ENCODE measurements at regions not wholly inside any gene's neighbourhood (a gene's known extent, or its start where the extent isn't known, plus 50 kb on each side); places are given as distances from the start of the nearest gene placed in this dataset.

GRCh38 chr14:36449903-36450302 is 70.1 kb downstream of the NKX2-1 start:
- Histone ChIP-seq H2AFZ (replicated peaks; ENCODE audit: low read length, poor library complexity) (no peak overlapping the region), H3K4me2 (ENCODE audit: low read depth, low read length) (no peak overlapping the region), H4K91ac (ENCODE audit: insufficient read depth, low read depth, low read length) (no peak overlapping the region), H3K9me1 (ENCODE audit: insufficient read depth, low read length) (no peaks in the 10 kb centered on the region), H3K27ac (ENCODE audit: insufficient read depth, low read length) (no peak overlapping the region), H3K36me3 (ENCODE audit: control insufficient read depth, insufficient read depth, low read length) (no peaks in the 10 kb centered on the region), H3K9ac (ENCODE audit: low read depth, low read length) (no peak overlapping the region), H3K79me1 (ENCODE audit: low read depth in 1 of 2, low read length in 2 of 2) (no peaks in the 10 kb centered on the region), H2AK9ac (replicated peaks; ENCODE audit: low read depth, low read length, poor library complexity) (no peak overlapping the region), H2BK120ac (ENCODE audit: low read depth, low read length) (no peak overlapping the region), H3K4me1 (ENCODE audit: control insufficient read depth, insufficient read depth, low read length) (no peaks in the 10 kb centered on the region), H3K4me3 (ENCODE audit: insufficient read depth, low read depth, low read length) (no peak overlapping the region), H2BK15ac (ENCODE audit: low read depth, low read length) (no peak overlapping the region), H4K8ac (ENCODE audit: low read depth in 2 of 2, low read length in 2 of 2) (no peak overlapping the region), H2BK5ac (ENCODE audit: low read depth, low read length, poor library complexity, severe bottlenecking) (no peak overlapping the region), H3K56ac (ENCODE audit: extremely low read depth, insufficient read depth, low read length) (no peak overlapping the region), H2BK20ac (ENCODE audit: low read depth, low read length) (no peak overlapping the region), H4K5ac (ENCODE audit: low read depth, low read length) (no peak overlapping the region), H2AK5ac (ENCODE audit: low read depth, low read length) (no peak overlapping the region), H3K23ac (ENCODE audit: low read depth, low read length) (no peak overlapping the region), H3K27me3 (ENCODE audit: control insufficient read depth, insufficient read depth, low read length) (no peaks in the 10 kb centered on the region), H3K9me3 (ENCODE audit: control insufficient read depth, insufficient read depth, low read length) (no peaks in the 10 kb centered on the region), H3K4ac (ENCODE audit: low read depth, low read length) (no peak overlapping the region), H3K14ac (replicated peaks; ENCODE audit: low read depth, low read length) (no peak overlapping the region), H3K18ac (ENCODE audit: low read depth, low read length) (no peak overlapping the region), H4K20me1 (ENCODE audit: insufficient read depth, low read length) (no peaks in the 10 kb centered on the region)
- no CpG with 5 or more reads among the region's 4 CpGs for WGBS, 2 experiments (ENCODE audit: extremely low coverage in 2 of 2, insufficient read length in 1 of 2)
- intact Hi-C loops (cut with micrococcal nuclease), result no loop called here
- no TSS peak for BruUV-seq (replicated peaks)
- DNase-seq (no peak), ATAC-seq (ENCODE audit: low read depth) (no peak)
- ChIA-PET POLR2A (ENCODE audit: unreplicated experiment) (no interaction called here), CTCF (no interaction called here)
- in situ Hi-C loops (cut with MboI; ENCODE audit: low sequenced_read_pairs), result no loop called here
- TF ChIP-seq POLR2A (IDR thresholded peaks at IDR 0.05; ENCODE audit: low read depth, low read length) (no peak), BHLHE40 (IDR thresholded peaks at IDR 0.05; ENCODE audit: low read depth, low read length) (no peak), RCOR1 (IDR thresholded peaks at IDR 0.05; ENCODE audit: insufficient replicate concordance, low read length) (no peak), FOS (IDR thresholded peaks at IDR 0.05; ENCODE audit: low read depth, low read length) (no peak), RFX5 (IDR thresholded peaks at IDR 0.05; ENCODE audit: low read depth, low read length) (no peak), MAFK (IDR thresholded peaks at IDR 0.05; ENCODE audit: low read depth, low read length) (no peak), CEBPB (IDR thresholded peaks at IDR 0.05; ENCODE audit: low read depth, low read length) (no peak), USF2 (IDR thresholded peaks at IDR 0.05; ENCODE audit: low read depth, low read length) (no peak), RAD21 (IDR thresholded peaks at IDR 0.05; ENCODE audit: low read length) (no peak)
- dilution Hi-C loops (cut with HindIII; ENCODE audit: low sequenced_read_pairs, unreplicated experiment), result no loop called here
